Neuronal stem cell (in vitro differentiated cells): ENCODE measurements at regions not wholly inside any gene's neighbourhood (a gene's known extent, or its start where the extent isn't known, plus 50 kb on each side); places are given as distances from the start of the nearest gene placed in this dataset.

ENCODE experiments used
- DNase-seq: peaks from one replicate; pipeline ENCODE4 v3.0.0-alpha.2; 2013; ENCODE audit warnings: low spot score
- H2AFZ ChIP-seq: one replicate; pipeline ENCODE4 v1.6.1; 2013; ENCODE audit warnings: mild to moderate bottlenecking, low read length, inconsistent platforms
- H2AK5ac ChIP-seq: 2 replicates; pipeline ENCODE4 v1.6.1; 2013; ENCODE audit warnings: low read depth, mild to moderate bottlenecking, inconsistent platforms, low read length, moderate library complexity, mixed read lengths
- H2BK120ac ChIP-seq: 2 replicates; pipeline ENCODE4 v1.6.1; 2013; ENCODE audit warnings: low read depth, mild to moderate bottlenecking, inconsistent platforms, low read length, moderate library complexity, mixed read lengths
- H2BK12ac ChIP-seq: one replicate; pipeline ENCODE4 v1.6.1; 2013; ENCODE audit warnings: low read length, inconsistent platforms
- H2BK15ac ChIP-seq: 2 replicates; pipeline ENCODE4 v1.6.1; 2013; ENCODE audit warnings: mild to moderate bottlenecking, low read length, inconsistent platforms, mixed read lengths
- H2BK5ac ChIP-seq: one replicate; pipeline ENCODE4 v1.6.1; 2013; ENCODE audit warnings: inconsistent platforms, mild to moderate bottlenecking, low read length, moderate library complexity
- H3K14ac ChIP-seq: one replicate; pipeline ENCODE4 v1.6.1; 2013; ENCODE audit warnings: low read length, inconsistent platforms
- H3K18ac ChIP-seq: 2 replicates; pipeline ENCODE4 v1.6.1; 2013; ENCODE audit warnings: low read length, inconsistent platforms
- H3K23ac ChIP-seq: 2 replicates; pipeline ENCODE4 v1.6.1; 2013; ENCODE audit warnings: low read depth, mild to moderate bottlenecking, mixed read lengths, low read length, inconsistent platforms; ENCODE audit not compliant: poor library complexity
- H3K27ac ChIP-seq: replicated peaks from 3 replicates; pipeline ENCODE4 v1.5.1; 2013; ENCODE audit warnings: low read length, inconsistent platforms
- H3K27me3 ChIP-seq, 3 experiments: 2 replicates each; pipeline ENCODE4 v1.6.1; 2013; ENCODE audit warnings: low read length in 3 of 3, mild to moderate bottlenecking in 2 of 3, inconsistent platforms in 1 of 3, low read depth in 1 of 3, mixed read lengths in 1 of 3, moderate library complexity in 1 of 3; ENCODE audit not compliant: control insufficient read depth in 3 of 3, insufficient read depth in 3 of 3
- H3K36me3 ChIP-seq, 2 donors: replicated peaks in 1 of 2; 2 replicates each; pipeline ENCODE4 v1.6.1; 2013; ENCODE audit warnings: low read length in 2 of 2; ENCODE audit not compliant: control insufficient read depth in 2 of 2, insufficient read depth in 2 of 2
- H3K4ac ChIP-seq: 2 replicates; pipeline ENCODE4 v1.6.1; 2013; ENCODE audit warnings: inconsistent platforms, mild to moderate bottlenecking, low read length, moderate library complexity
- H3K4me1 ChIP-seq, 2 donors: 1 replicate in 1 of 2; 2 replicates in 1 of 2; pipeline ENCODE4 v1.6.1; 2013; ENCODE audit warnings: low read length in 2 of 2, low read depth in 1 of 2; ENCODE audit not compliant: control insufficient read depth in 2 of 2, insufficient read depth in 1 of 2
- H3K4me2 ChIP-seq: one replicate; pipeline ENCODE4 v1.6.1; 2013; ENCODE audit warnings: mild to moderate bottlenecking, low read length, inconsistent platforms; ENCODE audit not compliant: insufficient read depth, poor library complexity, severe bottlenecking
- H3K4me3 ChIP-seq, 2 donors: 2 replicates each; pipeline ENCODE4 v1.5.1; 2013; ENCODE audit warnings: low read length in 2 of 2, mild to moderate bottlenecking in 2 of 2, inconsistent platforms in 1 of 2, moderate library complexity in 1 of 2
- H3K79me1 ChIP-seq: one replicate; pipeline ENCODE4 v1.6.1; 2013; ENCODE audit warnings: low read depth, mild to moderate bottlenecking, inconsistent platforms, low read length, moderate library complexity
- H3K9ac ChIP-seq: one replicate; pipeline ENCODE4 v1.6.1; 2013; ENCODE audit warnings: mild to moderate bottlenecking, low read depth, low read length, inconsistent platforms; ENCODE audit not compliant: poor library complexity
- H3K9me3 ChIP-seq, 2 donors: replicated peaks in 1 of 2; 2 replicates each; pipeline versions ENCODE3 to v1.6.1; 2013; ENCODE audit warnings: low read length in 2 of 2, mild to moderate bottlenecking in 2 of 2, inconsistent platforms in 1 of 2, low read depth in 1 of 2, mixed read lengths in 1 of 2, moderate library complexity in 1 of 2; ENCODE audit not compliant: control insufficient read depth in 2 of 2, insufficient read depth in 1 of 2
- H4K8ac ChIP-seq: one replicate; pipeline ENCODE4 v1.6.1; 2013; ENCODE audit warnings: low read depth, mild to moderate bottlenecking, inconsistent platforms, low read length, moderate library complexity
- H4K91ac ChIP-seq: one replicate; pipeline ENCODE4 v1.6.1; 2013; ENCODE audit warnings: low read length, low read depth, mild to moderate bottlenecking, inconsistent platforms; ENCODE audit not compliant: poor library complexity
- WGBS, 2 donors: extraction: QIAGEN DNeasy Blood & Tissue Kit; methylation state at CpG; one replicate each; pipeline ENCODE4 v1.1.7; 2013; ENCODE audit warnings: missing lambda C conversion rate in 2 of 2, mixed read lengths in 1 of 2; ENCODE audit not compliant: insufficient read length in 2 of 2, insufficient replicate concordance in 1 of 2; ENCODE audit errors: extremely low coverage in 2 of 2; 5-methylcytosine and 5-hydroxymethylcytosine counted together

DNA sequence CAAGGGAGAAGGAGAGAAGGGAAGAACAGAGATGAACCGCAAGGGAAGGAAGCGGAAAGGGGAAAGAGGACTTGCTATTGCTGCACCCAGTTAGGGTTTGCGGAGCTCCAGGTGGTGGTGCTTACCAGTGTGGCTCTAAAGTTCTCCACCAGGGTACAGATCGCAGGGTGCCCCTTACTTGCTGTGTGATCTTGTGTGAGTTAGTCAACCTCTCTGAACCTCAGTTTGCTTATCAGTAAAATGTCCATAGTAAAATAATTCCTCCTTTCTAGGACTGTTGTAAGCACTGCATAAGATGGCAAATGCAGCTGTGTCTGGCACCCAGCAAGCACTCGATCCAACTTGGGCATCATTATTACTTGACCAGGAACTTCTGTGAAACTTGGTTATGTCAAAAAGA is 230.7 kb upstream of the CDH5 start:
- DNase-seq: no peak
- Histone ChIP-seq H2BK5ac (no peak overlapping the region), H3K27ac (no peak overlapping the region), H4K91ac (no peak overlapping the region), H3K18ac (no peak overlapping the region), H3K9ac (no peak overlapping the region), H3K79me1 (no peaks in the 10 kb centered on the region), H3K4me1 (peaks cover 0 to 3% of the 10 kb centered on the region in 2 donors), H3K9me3 (no peaks in the 10 kb centered on the region), H2BK15ac (no peak overlapping the region), H3K4ac (no peak overlapping the region), H2AFZ (no peak overlapping the region), H4K8ac (no peak overlapping the region), H3K4me2 (no peak overlapping the region), H3K36me3 (no peaks in the 10 kb centered on the region), H2BK12ac (no peak overlapping the region), H3K27me3 (no peaks in the 10 kb centered on the region), H2AK5ac (no peak overlapping the region), H3K4me3 (no peak overlapping the region), H3K14ac (no peak overlapping the region), H3K23ac (no peak overlapping the region), H2BK120ac (no peak overlapping the region)
- no CpG with 5 or more reads among the region's 5 CpGs for WGBS, 2 donors

- Histone ChIP-seq H2BK12ac (no peak overlapping the region), H2AFZ (no peak overlapping the region), H3K4me2 (no peak overlapping the region), H2BK5ac (no peak overlapping the region), H2AK5ac (peak overlapping the region; percentile 14), H3K4me3 (no peak overlapping the region), H3K27ac (no peak overlapping the region), H3K27me3 (no peaks in the 10 kb centered on the region), H3K79me1 (no peaks in the 10 kb centered on the region), H3K9ac (no peak overlapping the region), H2BK15ac (peak overlapping the region; percentile 4), H3K14ac (no peak overlapping the region), H4K8ac (no peak overlapping the region), H3K9me3 (no peaks in the 10 kb centered on the region), H3K18ac (no peak overlapping the region), H3K4me1 (peaks cover 0 to 4% of the 10 kb centered on the region in 2 donors), H3K4ac (no peak overlapping the region), H3K23ac (no peak overlapping the region), H4K91ac (no peak overlapping the region), H2BK120ac (no peak overlapping the region), H3K36me3 (no peaks in the 10 kb centered on the region)
- no CpG with 5 or more reads among the region's 4 CpGs for WGBS, 2 donors
- no peak for DNase-seq
These were observed 231.1 kb upstream of the CDH5 start for GRCh38 chr16:66135421-66135831.

DNA sequence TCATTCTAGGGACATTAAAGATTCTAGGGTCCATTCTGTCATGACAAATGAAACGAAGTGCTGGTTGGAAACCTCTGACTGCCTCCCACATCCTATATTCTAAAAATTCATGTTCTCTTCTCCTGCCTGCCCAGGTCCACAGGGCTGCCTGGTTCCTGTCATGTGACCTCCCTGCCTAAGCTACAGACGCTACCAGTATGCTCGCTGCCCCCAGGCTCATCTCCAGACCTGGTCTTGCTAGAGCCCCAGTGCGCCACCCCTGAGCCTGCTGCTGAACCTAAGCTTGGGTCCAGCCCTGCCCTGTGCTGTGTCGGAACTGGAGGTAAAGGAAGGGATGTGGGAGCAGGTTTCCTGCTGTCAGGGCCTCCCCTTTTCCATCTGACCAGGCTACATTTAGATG is 231.6 kb upstream of the CDH5 start:
- no peak overlapping the region for H4K91ac ChIP-seq
- H2AFZ ChIP-seq: no peak overlapping the region
- H2BK120ac ChIP-seq: no peak overlapping the region
- no peaks in the 10 kb centered on the region for H3K79me1 ChIP-seq
- H3K9me3 ChIP-seq: no peaks in the 10 kb centered on the region
- no peak overlapping the region for H3K9ac ChIP-seq
- H2BK5ac ChIP-seq: no peak overlapping the region
- no CpG with 5 or more reads among the region's 5 CpGs for WGBS, 2 donors
- peak overlapping the region; percentile 38 for H3K23ac ChIP-seq
- H3K4me2 ChIP-seq: no peak overlapping the region
- H2AK5ac ChIP-seq: peak overlapping the region; percentile 14
- peaks cover 0 to under 1% (median 0%) of the 10 kb centered on the region in 3 experiments for H3K27me3 ChIP-seq
- peak overlapping the region; percentile 24 for H3K18ac ChIP-seq
- no peak overlapping the region for H4K8ac ChIP-seq
- no peak overlapping the region for H3K27ac ChIP-seq
- no peak for DNase-seq
- H3K36me3 ChIP-seq: no peaks in the 10 kb centered on the region
- no peak overlapping the region for H3K4me3 ChIP-seq
- H2BK15ac ChIP-seq: peak overlapping the region; percentile 4
- H3K4me1 ChIP-seq: peaks cover 0 to 6% of the 10 kb centered on the region in 2 donors
- H2BK12ac ChIP-seq: peak overlapping the region; percentile 4
- no peak overlapping the region for H3K4ac ChIP-seq
- no peak overlapping the region for H3K14ac ChIP-seq

- no peaks in the 10 kb centered on the region for H3K79me1 ChIP-seq
- no peak overlapping the region for H2BK12ac ChIP-seq
- no peaks in the 10 kb centered on the region for H3K9me3 ChIP-seq
- no peak overlapping the region for H2AK5ac ChIP-seq
- no peak overlapping the region for H3K4ac ChIP-seq
- no peak overlapping the region for H4K8ac ChIP-seq
- no peak overlapping the region for H3K14ac ChIP-seq
- peaks cover 0 to 6% of the 10 kb centered on the region in 2 donors for H3K4me1 ChIP-seq
- no peaks in the 10 kb centered on the region for H3K36me3 ChIP-seq
- no peak overlapping the region for H3K9ac ChIP-seq
- H4K91ac ChIP-seq: no peak overlapping the region
- H2BK5ac ChIP-seq: no peak overlapping the region
- H2AFZ ChIP-seq: no peak overlapping the region
- H2BK15ac ChIP-seq: no peak overlapping the region
- no peak overlapping the region for H3K4me3 ChIP-seq
- H2BK120ac ChIP-seq: no peak overlapping the region
- H3K23ac ChIP-seq: no peak overlapping the region
- no peak overlapping the region for H3K18ac ChIP-seq
- no CpG with 5 or more reads among the region's 6 CpGs for WGBS, 2 donors
- H3K27me3 ChIP-seq: peaks cover 0 to 10% (median 0%) of the 10 kb centered on the region in 3 experiments
- H3K4me2 ChIP-seq: no peak overlapping the region
- DNase-seq: no peak
- H3K27ac ChIP-seq: no peak overlapping the region
These were observed 232.7 kb upstream of the CDH5 start for GRCh38 chr16:66133643-66134338.
